Natural killer cell (primary cell): ENCODE measurements at regions not wholly inside any gene's neighbourhood (a gene's known extent, or its start where the extent isn't known, plus 50 kb on each side); places are given as distances from the start of the nearest gene placed in this dataset.

Experiments
- ATAC-seq, 3 donors: fragments of 150-1000 bp in 2 of 3; fragments of 200-7000 bp in 1 of 3; cut with Tn5 transposase; 1 replicate in 1 of 3; 2 replicates in 2 of 3; pipeline ENCODE4 v1.10.0; 2021; ENCODE audit warnings: mild to moderate bottlenecking in 2 of 3, moderate library complexity in 2 of 3
- DNase-seq, 2 donors: peaks; one replicate each; pipeline versions ENCODE4 v3.0.0 to v3.0.0-alpha.2; 2013 to 2021; ENCODE audit warnings: mixed read lengths in 1 of 2
- H3K27ac ChIP-seq: one replicate; pipeline ENCODE4 v1.5.1; 2013; ENCODE audit warnings: mild to moderate bottlenecking, low read length
- H3K27me3 ChIP-seq: one replicate; pipeline ENCODE4 v1.6.1; 2013; ENCODE audit warnings: low read length; ENCODE audit not compliant: control insufficient read depth, insufficient read depth
- H3K36me3 ChIP-seq: one replicate; pipeline ENCODE4 v1.6.1; 2013; ENCODE audit warnings: low read length; ENCODE audit not compliant: control insufficient read depth, insufficient read depth
- H3K4me1 ChIP-seq: one replicate; pipeline ENCODE4 v1.6.1; 2013; ENCODE audit warnings: low read length; ENCODE audit not compliant: control insufficient read depth, insufficient read depth
- H3K4me3 ChIP-seq: one replicate; pipeline ENCODE4 v1.5.1; 2013; ENCODE audit warnings: low read length
- H3K9me3 ChIP-seq: one replicate; pipeline ENCODE4 v1.6.1; 2013; ENCODE audit warnings: low read length; ENCODE audit not compliant: control insufficient read depth, insufficient read depth
- H3K27ac Mint-ChIP-seq, 2 donors: one replicate each; pipeline ENCODE4 v1.8.0; 2022; ENCODE audit warnings: mild to moderate bottlenecking in 2 of 2, mixed read lengths in 2 of 2, moderate library complexity in 1 of 2
- H3K27me3 Mint-ChIP-seq, 2 donors: one replicate each; pipeline ENCODE4 v1.8.0; 2022; ENCODE audit warnings: low read depth in 2 of 2, mixed read lengths in 2 of 2
- H3K36me3 Mint-ChIP-seq: one replicate; pipeline ENCODE4 v1.8.0; 2022; ENCODE audit warnings: mixed read lengths
- H3K4me1 Mint-ChIP-seq, 2 donors: one replicate each; pipeline ENCODE4 v1.8.0; 2022; ENCODE audit warnings: mixed read lengths in 2 of 2
- H3K4me3 Mint-ChIP-seq: one replicate; pipeline ENCODE4 v1.8.0; 2022; ENCODE audit warnings: mild to moderate bottlenecking, moderate library complexity, mixed read lengths
- H3K9me3 Mint-ChIP-seq, 2 donors: one replicate each; pipeline ENCODE4 v1.8.0; 2022; ENCODE audit warnings: mixed read lengths in 2 of 2
- WGBS: methylation state at CpG from one replicate; pipeline ENCODE4 v1.1.7; 2013; ENCODE audit warnings: missing lambda C conversion rate; ENCODE audit not compliant: insufficient coverage; 5-methylcytosine and 5-hydroxymethylcytosine counted together
- intact Hi-C: fragments of 100-400 bp; cut with micrococcal nuclease; formaldehyde crosslinking; loops from one replicate; pipeline ENCODE4 v1.14.2; 2022
- TF ChIP-seq, protein P1 (sequence below): fragments of 200-600 bp; IDR thresholded peaks from one replicate; pipeline ENCODE4 v1.8.0; 2022; ENCODE audit warnings: antibody characterized with exemption

DNA sequence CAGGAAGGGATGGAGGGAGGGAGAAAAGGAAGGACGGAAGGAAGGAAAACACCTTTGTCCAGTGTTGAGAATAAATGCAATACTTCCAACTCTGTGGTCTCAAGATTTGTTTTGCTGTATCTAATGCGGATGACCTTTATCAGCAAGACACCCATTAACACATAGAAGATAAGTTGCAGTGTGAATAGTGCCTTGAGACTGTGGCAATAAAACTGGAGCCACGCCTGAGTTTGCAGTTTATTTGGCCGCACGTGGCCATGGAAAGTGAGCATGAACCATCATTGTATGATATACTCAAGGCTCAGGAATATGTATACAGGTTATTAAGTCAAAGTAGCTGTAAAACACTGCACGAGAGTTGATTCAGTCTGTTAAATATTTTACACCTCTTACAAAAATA lies 113.6 kb upstream of the EEA1 start:
- DNase-seq (no peak), ATAC-seq (no peak)
- Mint-ChIP-seq H3K27ac (no peak overlapping the region), H3K4me3 (no peak overlapping the region), H3K4me1 (no peaks in the 10 kb centered on the region), H3K9me3 (no peaks in the 10 kb centered on the region), H3K27me3 (peaks cover 5 to 6% of the 10 kb centered on the region in 2 donors), H3K36me3 (no peaks in the 10 kb centered on the region)
- H3K4me1 ChIP-seq = no peaks in the 10 kb centered on the region
- H3K36me3 ChIP-seq = no peaks in the 10 kb centered on the region
- H3K27me3 ChIP-seq = no peaks in the 10 kb centered on the region
- TF ChIP-seq, protein P1, sequence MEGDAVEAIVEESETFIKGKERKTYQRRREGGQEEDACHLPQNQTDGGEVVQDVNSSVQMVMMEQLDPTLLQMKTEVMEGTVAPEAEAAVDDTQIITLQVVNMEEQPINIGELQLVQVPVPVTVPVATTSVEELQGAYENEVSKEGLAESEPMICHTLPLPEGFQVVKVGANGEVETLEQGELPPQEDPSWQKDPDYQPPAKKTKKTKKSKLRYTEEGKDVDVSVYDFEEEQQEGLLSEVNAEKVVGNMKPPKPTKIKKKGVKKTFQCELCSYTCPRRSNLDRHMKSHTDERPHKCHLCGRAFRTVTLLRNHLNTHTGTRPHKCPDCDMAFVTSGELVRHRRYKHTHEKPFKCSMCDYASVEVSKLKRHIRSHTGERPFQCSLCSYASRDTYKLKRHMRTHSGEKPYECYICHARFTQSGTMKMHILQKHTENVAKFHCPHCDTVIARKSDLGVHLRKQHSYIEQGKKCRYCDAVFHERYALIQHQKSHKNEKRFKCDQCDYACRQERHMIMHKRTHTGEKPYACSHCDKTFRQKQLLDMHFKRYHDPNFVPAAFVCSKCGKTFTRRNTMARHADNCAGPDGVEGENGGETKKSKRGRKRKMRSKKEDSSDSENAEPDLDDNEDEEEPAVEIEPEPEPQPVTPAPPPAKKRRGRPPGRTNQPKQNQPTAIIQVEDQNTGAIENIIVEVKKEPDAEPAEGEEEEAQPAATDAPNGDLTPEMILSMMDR = no peak
- WGBS = 98% methylated on average over 5 of the region's 6 CpGs
- no peak overlapping the region for H3K4me3 ChIP-seq
- H3K9me3 ChIP-seq = no peaks in the 10 kb centered on the region
- intact Hi-C loops = no loop called here
- H3K27ac ChIP-seq = no peak overlapping the region

DNA sequence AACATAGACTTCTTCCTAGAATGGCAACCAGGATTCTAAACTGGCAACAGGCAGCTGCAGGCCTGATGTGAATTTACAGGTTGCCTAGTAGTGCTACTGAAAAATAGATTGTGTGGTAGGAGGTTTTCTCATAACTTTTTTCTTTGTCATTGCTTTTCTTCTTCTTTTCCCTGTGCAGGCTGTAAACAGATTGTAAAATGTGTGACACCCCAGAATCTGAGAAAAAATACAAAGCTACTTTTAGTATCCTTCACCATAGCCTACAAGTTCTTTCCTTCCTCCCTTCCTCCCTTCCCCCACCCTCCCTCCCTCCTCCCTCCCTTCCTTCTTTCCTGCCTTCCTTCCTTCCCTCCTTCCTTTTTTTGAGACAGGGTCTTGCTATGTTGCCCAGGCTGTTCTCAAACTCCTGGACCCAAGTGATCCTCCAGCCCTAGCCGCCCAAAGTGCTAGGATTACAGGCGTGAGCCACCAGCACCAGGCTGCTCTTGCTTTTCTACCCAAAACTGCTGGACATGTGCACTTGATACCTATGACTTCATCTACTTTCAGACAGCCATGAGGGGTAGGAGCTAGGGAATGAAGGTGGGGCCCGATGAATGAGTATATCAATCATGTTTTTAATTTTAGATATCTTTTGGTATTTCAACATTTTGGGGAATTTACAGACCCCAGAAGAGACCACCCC lies 114.2 kb upstream of the EEA1 start:
- Histone ChIP-seq H3K27ac (no peak overlapping the region), H3K4me1 (no peaks in the 10 kb centered on the region), H3K4me3 (no peak overlapping the region), H3K27me3 (no peaks in the 10 kb centered on the region), H3K9me3 (no peaks in the 10 kb centered on the region), H3K36me3 (no peaks in the 10 kb centered on the region)
- no peaks in the 10 kb centered on the region for H3K9me3 Mint-ChIP-seq
- no peaks in the 10 kb centered on the region for H3K4me1 Mint-ChIP-seq
- no peaks in the 10 kb centered on the region for H3K36me3 Mint-ChIP-seq
- H3K4me3 Mint-ChIP-seq = no peak overlapping the region
- intact Hi-C loops = no loop called here
- no peak for ATAC-seq
- TF ChIP-seq, protein P1 = no peak
- H3K27me3 Mint-ChIP-seq = peaks cover 5 to 8% of the 10 kb centered on the region in 2 donors
- DNase-seq = no peak
- WGBS = 94% methylated on average over 2 of the region's 3 CpGs
- no peak overlapping the region for H3K27ac Mint-ChIP-seq

DNA sequence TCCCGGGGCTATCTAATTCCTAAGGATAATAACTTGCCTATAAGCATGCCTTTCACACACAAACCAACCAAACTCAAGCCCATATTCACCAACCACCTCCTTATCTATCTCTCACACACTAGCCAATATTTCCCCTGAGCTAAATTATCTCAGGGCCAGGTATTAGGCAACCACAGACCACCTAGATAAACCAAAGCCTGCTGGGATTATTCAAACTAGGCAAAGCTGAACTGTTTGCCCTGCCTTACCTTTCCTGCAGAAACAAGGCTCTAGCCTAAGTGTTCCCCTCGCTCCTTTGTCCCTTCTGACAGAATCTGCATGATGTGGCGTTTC lies 114.7 kb upstream of the EEA1 start:
- no peaks in the 10 kb centered on the region for H3K27me3 ChIP-seq
- peaks cover 5 to 14% of the 10 kb centered on the region in 2 donors for H3K27me3 Mint-ChIP-seq
- H3K4me1 Mint-ChIP-seq = no peaks in the 10 kb centered on the region
- WGBS = 76% methylated on average over 3 of the region's 3 CpGs
- H3K4me3 ChIP-seq = no peak overlapping the region
- TF ChIP-seq, protein P1 = no peak
- H3K4me1 ChIP-seq = no peaks in the 10 kb centered on the region
- no peaks in the 10 kb centered on the region for H3K9me3 Mint-ChIP-seq
- no peaks in the 10 kb centered on the region for H3K36me3 Mint-ChIP-seq
- H3K4me3 Mint-ChIP-seq = no peak overlapping the region
- H3K27ac Mint-ChIP-seq = no peak overlapping the region
- H3K27ac ChIP-seq = no peak overlapping the region
- ATAC-seq (no peak), DNase-seq (no peak)
- H3K36me3 ChIP-seq = no peaks in the 10 kb centered on the region
- intact Hi-C loops = no loop called here
- H3K9me3 ChIP-seq = no peaks in the 10 kb centered on the region

DNA sequence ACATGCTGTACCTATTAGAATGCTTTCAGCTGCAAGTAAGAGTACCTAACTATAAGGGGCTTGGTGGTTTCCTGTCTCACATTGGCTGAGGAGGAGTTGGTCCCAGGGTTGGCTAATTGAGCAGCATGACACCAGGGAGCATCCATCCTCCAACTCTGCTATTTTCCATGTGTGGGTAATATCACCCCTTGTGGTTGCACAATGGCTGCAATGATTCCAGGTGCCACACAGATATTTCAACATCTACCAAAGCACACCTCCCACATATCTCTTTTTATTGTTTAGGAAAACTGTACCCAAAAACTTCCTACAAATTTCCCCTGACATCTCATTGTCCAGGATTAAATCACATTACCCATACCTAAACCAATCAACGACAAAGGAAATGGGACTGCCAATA lies 118.0 kb upstream of the EEA1 start:
- Histone ChIP-seq H3K27ac (no peak overlapping the region), H3K4me1 (no peaks in the 10 kb centered on the region), H3K27me3 (no peaks in the 10 kb centered on the region), H3K9me3 (no peaks in the 10 kb centered on the region), H3K36me3 (no peaks in the 10 kb centered on the region), H3K4me3 (no peak overlapping the region)
- DNase-seq = no peak
- WGBS = 93% methylated on average over 1 of the region's 1 CpG
- no peaks in the 10 kb centered on the region for H3K36me3 Mint-ChIP-seq
- TF ChIP-seq, protein P1 = no peak
- H3K9me3 Mint-ChIP-seq = no peaks in the 10 kb centered on the region
- intact Hi-C loops = no loop called here
- H3K4me1 Mint-ChIP-seq = no peaks in the 10 kb centered on the region
- H3K27ac Mint-ChIP-seq = no peak overlapping the region
- peaks cover 9 to 27% of the 10 kb centered on the region in 2 donors for H3K27me3 Mint-ChIP-seq
- no peak for ATAC-seq
- H3K4me3 Mint-ChIP-seq = no peak overlapping the region
